NCI-H1048 (cell line): ENCODE measurements at regions not wholly inside any gene's neighbourhood (a gene's known extent, or its start where the extent isn't known, plus 50 kb on each side); places are given as distances from the start of the nearest gene placed in this dataset.

ENCODE experiments used
- DNase-seq: peaks from one replicate; lab custom pipeline; 2025; lab: John Stamatoyannopoulos, UW

DNA sequence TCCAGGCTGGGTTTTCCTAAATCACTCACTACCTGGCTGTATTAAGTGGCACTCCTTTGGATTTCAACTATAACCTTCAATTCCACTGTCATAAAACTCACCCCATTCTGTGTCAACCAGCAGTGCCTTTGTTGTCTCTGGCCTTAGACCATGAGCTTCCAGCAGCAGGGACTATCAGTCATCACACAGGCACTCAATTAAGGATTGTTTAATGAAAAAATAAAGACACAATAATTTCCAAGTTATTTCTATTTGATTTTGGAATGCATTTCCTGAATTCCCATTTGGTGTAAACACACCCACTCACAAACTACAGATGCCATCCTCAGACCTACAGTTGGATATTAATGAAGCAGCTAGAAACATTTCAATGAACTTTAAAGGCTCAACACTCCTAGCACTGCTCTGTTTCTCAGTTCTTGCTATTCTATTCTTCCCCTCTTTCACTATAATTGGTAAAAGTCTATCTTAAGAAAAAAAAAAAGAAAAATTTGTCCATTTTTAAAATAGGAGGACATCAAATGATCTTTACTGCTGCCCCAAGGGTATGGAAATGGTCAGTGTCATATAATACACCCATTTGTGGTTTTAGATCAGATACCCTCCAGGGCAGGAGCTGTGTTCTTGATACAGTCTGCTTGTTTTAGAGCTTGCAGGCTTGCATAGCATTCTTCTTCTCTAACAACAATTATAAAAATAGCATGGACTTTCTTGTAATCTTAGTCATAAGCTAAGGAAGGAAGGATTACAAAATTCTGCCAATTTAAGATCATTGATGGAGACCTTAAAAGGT, 156.4 kb downstream of the PTGER3 start:
- DNase-seq = no peak

DNA sequence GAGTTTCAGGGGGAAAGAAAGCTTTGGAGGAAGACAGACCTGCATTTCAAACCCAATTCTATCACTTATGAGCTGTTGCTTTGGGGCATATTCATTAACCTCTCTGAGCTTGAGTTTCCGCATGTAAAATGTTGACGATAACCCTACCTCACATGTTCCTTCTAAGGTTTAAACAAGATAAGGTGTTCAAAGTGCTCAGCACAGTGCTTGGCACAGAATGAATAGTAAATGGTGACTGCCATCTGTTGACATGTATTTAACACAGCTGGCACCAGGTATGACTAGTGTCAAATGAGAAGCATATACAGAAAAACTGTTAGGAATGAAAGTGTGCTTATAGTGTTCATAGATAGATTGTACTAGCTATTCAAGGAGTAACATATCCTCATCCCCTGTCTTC, 155.5 kb downstream of the PTGER3 start:
- no peak for DNase-seq

GRCh38 chr1:70892930-70893329, 154.7 kb downstream of the PTGER3 start:
- DNase-seq = no peak

GRCh38 chr1:70893381-70893780, 154.2 kb downstream of the PTGER3 start:
- DNase-seq = no peak

DNA sequence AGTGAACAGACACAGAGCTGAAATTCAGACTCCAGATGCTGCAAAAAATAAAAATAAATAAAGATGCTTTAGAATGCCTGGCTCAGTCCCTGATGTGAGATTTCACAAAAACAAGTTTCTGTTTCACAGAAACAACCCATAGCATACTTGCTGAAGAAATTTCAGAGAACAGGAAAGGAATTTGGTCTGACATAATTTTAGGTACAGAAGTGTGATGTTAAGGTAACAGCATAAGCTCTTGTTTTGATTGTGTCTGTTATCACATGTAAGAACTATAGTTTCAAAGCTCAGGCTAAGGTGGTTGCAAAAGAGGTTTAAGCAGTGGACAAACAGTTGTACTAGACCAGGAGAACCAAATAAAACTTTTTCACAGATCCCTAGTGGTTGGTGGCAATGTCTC, 152.1 kb downstream of the PTGER3 start:
- no peak for DNase-seq

GRCh38 chr1:70896224-70896623, 151.4 kb downstream of the PTGER3 start:
- no peak for DNase-seq

DNA sequence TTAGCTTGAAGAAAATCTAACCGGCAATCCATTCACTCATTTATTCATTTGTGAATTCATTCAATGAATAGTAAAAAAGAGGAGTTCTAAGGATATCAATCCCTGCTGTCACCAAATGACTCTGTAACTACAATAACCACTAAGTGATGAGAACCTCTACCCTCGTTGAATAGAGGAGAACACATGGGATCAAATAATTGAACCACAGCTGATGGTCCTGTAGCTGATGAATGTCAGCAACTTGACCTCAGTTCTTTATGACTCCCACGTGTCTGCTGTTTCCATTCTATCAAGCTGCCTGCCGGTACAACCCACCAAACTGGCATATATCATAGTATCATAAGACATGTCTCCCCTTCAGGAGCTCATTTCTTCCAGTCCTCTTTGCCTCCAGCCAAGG, 150.3 kb downstream of the PTGER3 start:
- DNase-seq = no peak

DNA sequence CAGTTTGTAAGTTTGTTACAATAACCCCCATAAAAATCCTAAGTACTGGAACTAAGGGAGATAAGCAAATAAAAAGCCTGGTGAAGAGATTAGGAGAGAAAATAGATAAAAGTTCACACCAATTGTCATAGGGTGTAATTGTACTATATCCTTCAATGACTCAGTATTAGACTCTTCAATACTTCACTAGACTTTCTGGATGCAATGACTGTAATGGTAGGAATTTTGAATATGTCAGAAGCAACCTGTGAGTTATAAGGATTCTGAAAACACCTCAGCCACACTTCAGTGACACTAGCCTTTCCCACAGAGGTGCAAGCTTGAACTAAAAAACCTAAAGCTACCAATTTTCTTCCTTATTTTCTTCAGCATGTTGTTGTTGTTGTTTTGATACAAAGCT, 147.9 kb downstream of the PTGER3 start:
- no peak for DNase-seq

- DNase-seq = no peak
Observed at GRCh38 chr1:70902211-70902610, 145.4 kb downstream of the PTGER3 start.

- DNase-seq = no peak
Observed at GRCh38 chr1:70906800-70907199, 140.8 kb downstream of the PTGER3 start.

- no peak for DNase-seq
Observed at GRCh38 chr1:70907563-70908310, 139.9 kb downstream of the PTGER3 start.

DNA sequence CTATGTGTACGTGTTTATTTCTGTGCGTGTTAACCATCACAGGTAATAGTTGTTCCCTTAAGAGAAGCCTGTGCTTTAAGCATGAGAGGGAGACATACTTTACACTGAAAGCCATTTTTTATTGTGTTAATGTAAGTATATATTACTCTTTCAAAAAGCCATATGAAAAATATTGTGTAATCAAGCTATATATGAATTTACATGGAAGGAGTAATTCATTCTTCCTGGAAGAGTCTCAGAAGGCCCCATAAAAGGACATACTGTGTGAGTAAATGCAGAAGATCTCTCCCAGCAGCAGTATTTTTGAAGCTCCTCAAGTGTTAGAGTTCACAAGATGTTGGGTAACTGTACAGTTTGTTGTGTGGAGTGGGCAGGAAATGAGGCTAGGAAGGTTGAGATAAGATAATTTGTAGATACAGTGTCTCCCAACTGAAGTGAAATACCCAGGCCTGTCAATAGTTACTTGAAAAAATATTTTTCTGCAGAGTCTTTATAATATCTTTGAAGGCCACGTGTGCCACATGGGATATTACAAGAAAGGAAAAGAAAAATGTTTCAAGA, 138.3 kb downstream of the PTGER3 start:
- no peak for DNase-seq

DNA sequence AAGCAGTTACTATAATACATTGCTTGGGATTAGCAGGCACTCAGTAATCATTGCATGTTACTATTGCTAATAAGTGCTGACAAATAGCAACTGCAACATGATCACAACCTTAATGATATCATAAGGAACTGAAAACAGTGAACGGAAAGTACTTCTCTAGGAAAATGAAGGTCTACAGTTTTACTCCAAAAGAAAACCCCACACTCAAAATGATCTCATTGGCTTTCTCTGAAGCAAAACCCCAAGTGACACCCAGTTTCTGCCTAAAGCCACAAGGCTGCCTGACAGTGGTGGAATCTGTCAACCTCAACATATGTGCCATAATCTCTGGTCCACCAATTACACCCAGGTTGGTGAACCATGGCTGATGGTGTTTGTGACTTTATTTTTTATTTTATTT, 137.6 kb downstream of the PTGER3 start:
- DNase-seq = no peak

- no peak for DNase-seq
Observed at GRCh38 chr1:70911861-70912260, 135.8 kb downstream of the PTGER3 start.

DNA sequence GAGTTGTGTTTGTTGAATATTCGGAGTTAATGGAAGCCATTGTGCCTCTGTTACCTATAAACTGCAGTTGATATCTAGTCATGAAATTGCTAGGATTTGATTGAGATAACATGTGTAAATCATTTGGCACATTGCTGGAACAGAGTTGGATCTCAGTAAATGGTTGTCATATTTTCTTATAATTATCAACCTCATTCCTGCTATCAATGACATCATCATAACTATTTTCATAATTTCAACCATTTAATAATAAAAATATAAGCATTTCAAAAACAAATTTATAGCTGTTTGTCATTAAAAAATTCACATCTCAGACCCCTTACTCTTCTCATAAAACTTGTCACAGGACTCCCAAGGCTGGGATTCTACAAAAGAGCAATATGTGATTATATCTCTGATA, 133.4 kb downstream of the PTGER3 start:
- no peak for DNase-seq

DNA sequence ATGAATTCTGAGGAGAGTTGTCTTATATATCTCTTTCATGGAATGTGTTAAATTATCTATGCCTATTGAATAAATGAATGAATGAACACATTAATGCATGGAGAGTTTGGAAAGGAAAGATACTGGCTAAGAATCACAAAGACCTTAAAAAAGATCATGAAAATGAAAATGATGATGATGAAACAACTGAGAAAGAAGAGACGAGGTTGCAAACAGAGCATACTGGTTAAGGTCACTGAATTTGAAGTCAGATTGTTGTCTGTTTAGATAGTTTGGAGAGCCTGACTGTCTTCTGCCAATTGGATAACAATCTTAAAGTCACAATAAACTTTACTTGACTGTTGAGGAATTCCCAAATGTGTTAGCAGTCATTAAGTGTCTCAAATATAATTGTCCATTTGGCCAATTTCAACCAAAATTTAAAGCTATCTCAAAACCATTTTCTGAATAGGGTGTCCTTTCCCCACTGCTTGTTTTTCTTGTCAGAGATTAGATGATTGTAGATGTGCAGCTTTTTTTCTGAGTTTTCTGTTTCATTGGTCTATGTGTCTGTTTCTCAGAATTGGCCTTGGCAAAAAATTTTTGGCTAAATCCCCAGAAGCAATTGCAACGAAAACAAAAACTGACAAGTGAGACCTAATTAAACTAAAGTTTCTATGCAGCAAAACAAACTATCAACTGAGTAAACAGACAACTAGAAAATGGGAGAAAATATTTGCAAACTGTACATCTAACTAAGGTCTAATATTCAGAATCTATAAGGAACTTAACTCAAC, 132.2 kb downstream of the PTGER3 start:
- DNase-seq = no peak

GRCh38 chr1:70916034-70916427, 131.6 kb downstream of the PTGER3 start:
- DNase-seq = no peak

DNA sequence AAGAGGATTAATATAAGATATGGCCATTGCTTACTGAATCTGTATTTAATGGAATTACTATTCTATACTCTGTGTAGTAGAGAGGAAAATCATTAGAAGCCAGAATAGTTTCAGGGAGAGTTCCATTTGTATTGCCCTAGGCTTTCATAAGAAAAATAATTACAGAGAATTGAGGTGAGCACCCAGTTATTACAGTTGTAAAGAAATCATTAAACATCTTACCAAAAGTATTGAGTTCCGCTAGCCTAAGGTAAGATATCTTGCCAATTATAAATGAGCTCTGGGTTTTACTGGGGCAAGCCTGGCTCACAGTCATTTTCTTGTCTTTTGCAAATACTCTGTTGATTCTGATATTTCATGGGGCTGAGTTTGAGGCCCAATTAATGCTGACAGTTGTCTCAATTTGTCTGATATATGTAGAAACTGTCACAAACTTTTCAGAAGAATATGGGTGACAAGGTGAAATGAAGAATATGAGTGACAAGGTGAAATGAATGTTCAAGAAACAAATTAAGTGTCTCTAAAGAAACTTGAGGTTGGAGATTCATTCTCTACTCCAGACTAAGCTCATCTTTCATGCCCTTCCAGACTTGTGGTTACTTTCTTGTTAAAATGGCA, 127.8 kb downstream of the PTGER3 start:
- DNase-seq = no peak
